ENCODE measurements at regions not wholly inside any gene's neighbourhood (a gene's known extent, or its start where the extent isn't known, plus 50 kb on each side); places are given as distances from the start of the nearest gene placed in this dataset.

GRCh38 chr9:107721705-107722245 is 232.2 kb upstream of the KLF4 start (continued):
- no peak for TF ChIP-seq REST (IDR thresholded peaks at IDR 0.05; ENCODE audit: low read depth)

- ChIA-PET POLR2A (no interaction called here), RAD21 (ENCODE audit: low non-redundant PET in 1 of 2, low total read pairs in 2 of 2, uncharacterized antibody in 2 of 2, unreplicated experiment in 2 of 2) (interaction anchor here in 1 of 2 experiments (0.7 kb wide), 1 partner anchor 875 kb away, joined by 4 read pairs; no protein-coding TSS in a partner anchor), CTCF (no interaction called here)
- H3K36me3 ChIP-seq (ENCODE audit: control insufficient read depth in 1 of 2, insufficient read depth in 2 of 2, low read length in 2 of 2), result no peaks in the 10 kb centered on the region
- no peak for ATAC-seq
- TF ChIP-seq EZH2 (IDR thresholded peaks at IDR 0.05), result no peak
- TF ChIP-seq EGR1 (IDR thresholded peaks at IDR 0.05; ENCODE audit: low read depth), result no peak
- TF ChIP-seq FOSL1 (IDR thresholded peaks at IDR 0.05; ENCODE audit: low read depth), result no peak
- TF ChIP-seq SRF (IDR thresholded peaks at IDR 0.05; ENCODE audit: low read depth), result no peak
- TF ChIP-seq EZH2phosphoT487 (IDR thresholded peaks at IDR 0.05; ENCODE audit: borderline replicate concordance), result no peak
- TF ChIP-seq RAD21 (IDR thresholded peaks at IDR 0.05; ENCODE audit: low read depth), result no peak
- no peak for TF ChIP-seq MAX (IDR thresholded peaks at IDR 0.05)
- TF ChIP-seq CEBPB (IDR thresholded peaks at IDR 0.05; ENCODE audit: low read depth), result no peak
- no peak for TF ChIP-seq YY1 (IDR thresholded peaks at IDR 0.05; ENCODE audit: extremely low read depth, insufficient replicate concordance, low read depth, low read length)
- H3K27me3 ChIP-seq (ENCODE audit: insufficient read depth, low read length), result no peaks in the 10 kb centered on the region
- no peaks in the 10 kb centered on the region for H3K9me2 ChIP-seq (ENCODE audit: insufficient read depth)
- no peak overlapping the region for H3K4me2 ChIP-seq (ENCODE audit: low read length)
- DNase-seq (ENCODE audit: low read depth, low spot score), result no peak
- no peaks in the 10 kb centered on the region for H3K79me2 ChIP-seq (ENCODE audit: insufficient read depth, low read length)
- intact Hi-C loops (cut with micrococcal nuclease), result no loop called here
- H3K4me3 ChIP-seq (replicated peaks in 1 of 2; ENCODE audit: low read depth in 1 of 2, low read length in 2 of 2), result no peak overlapping the region
- no peaks in the 10 kb centered on the region for H3K4me1 ChIP-seq (ENCODE audit: control insufficient read depth in 1 of 2, insufficient read depth in 2 of 2, low read length in 2 of 2)
- no peak overlapping the region for H3K27ac ChIP-seq (ENCODE audit: low read depth, low read length)
- H2AFZ ChIP-seq (ENCODE audit: low read depth, low read length, poor library complexity, severe bottlenecking), result no peak overlapping the region
- no peaks in the 10 kb centered on the region for H3K9me3 ChIP-seq (ENCODE audit: control insufficient read depth in 1 of 2, insufficient read depth in 1 of 2, low read depth in 1 of 2, low read length in 2 of 2)
- H3K9ac ChIP-seq (ENCODE audit: low read length), result no peak overlapping the region
- H4K20me1 ChIP-seq (ENCODE audit: insufficient read depth), result no peaks in the 10 kb centered on the region
- no TSS peak for BruUV-seq (replicated peaks)
Observed at GRCh38 chr9:107720501-107720900, 230.9 kb upstream of the KLF4 start.

Data from HCT116 (cell line).